LNCaP clone FGC (cell line): ENCODE measurements at regions not wholly inside any gene's neighbourhood (a gene's known extent, or its start where the extent isn't known, plus 50 kb on each side); places are given as distances from the start of the nearest gene placed in this dataset.
"Not testable (repeated sequence)": the region's sequence is repeated elsewhere in the genome, so short reads cannot be mapped to it uniquely, and the experiment has no call there.

Source experiments
- DNase-seq: peaks from one replicate; pipeline ENCODE4 v3.0.0-alpha.2; 2011; ENCODE audit warnings: low read depth
- H3K4me3 ChIP-seq: 2 replicates; pipeline ENCODE4 v1.5.1; 2011; ENCODE audit warnings: mild to moderate bottlenecking, low read depth, low read length, control low read depth

DNA sequence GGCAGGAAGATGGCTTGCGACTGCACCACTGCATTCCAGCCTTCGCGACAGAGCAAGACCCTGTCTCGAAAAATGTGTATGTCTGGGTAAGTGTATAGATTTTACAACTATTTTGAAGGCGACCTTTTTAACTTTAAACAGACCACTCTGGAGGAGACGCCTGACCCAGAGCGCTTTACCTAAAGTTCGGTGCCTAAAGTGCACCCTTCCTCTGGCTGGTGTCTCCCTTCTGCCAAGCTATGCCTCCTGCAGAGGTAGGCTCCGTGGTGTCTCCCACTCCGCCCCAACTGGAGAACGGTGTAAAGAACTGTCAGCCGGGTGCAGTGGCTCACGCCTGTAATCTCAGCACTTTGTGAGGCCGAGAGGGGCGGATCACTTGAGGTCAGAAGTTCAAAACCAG is 132.7 kb downstream of the POTEM start:
- H3K4me3 ChIP-seq, DNase-seq: not testable (repeated sequence)

DNA sequence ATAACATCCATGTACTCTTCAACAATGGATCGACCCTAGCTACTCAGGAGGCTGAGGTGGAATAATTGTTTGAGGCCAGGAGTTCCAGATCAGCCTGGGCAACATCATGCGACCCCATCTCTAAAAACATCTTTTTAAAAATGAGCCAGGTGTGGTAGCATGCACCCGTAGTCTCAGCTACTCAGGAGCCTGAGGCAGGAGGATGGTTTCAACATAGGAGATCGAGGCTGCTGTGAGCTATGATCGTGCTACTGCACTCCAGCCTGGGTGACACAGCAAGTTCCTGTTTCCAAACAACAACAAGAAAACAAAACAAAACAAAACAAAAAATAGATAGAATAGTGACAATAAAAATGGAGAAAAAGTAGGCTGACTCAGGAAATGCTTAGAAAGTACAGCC is 138.3 kb downstream of the POTEM start:
- H3K4me3 ChIP-seq, DNase-seq: not testable (repeated sequence)

DNA sequence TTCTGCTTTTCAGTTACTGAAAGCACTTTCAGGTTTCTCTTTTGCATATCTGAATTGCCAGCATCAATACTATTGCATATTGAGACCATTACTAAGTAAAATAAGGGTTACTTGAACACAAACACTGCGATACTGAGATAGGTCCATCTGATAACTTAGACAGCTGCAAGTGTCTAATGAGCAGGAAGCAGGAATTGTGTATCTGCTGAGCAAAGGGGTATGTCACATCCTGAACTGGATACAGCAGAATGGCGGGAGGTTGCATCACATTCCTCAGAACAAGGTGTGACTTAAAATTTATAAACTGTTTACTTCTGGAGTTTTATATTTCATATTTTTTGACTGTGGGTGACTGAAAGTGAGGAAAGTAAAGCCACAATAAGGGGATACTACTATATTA is 142.7 kb downstream of the POTEM start:
- not testable (repeated sequence) for H3K4me3 ChIP-seq, DNase-seq

DNA sequence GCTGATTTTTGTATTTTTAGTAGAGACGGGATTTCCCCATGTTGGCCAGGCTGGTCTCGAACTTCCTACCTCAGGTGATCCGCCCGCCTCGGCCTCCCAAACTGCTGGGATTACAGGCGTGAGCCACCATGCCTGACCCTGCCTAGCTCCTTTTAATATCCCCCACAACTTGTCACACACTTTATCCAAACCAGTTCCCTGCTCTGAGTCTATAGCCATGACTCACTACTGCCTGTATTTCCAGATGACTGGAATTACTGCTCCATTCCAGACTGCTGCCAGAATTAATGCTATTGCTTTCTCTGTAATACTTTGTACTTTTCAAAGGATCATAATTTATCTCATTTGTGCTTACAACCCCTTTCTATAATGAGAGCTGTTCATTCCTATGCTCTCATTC is 153.1 kb downstream of the POTEM start:
- not testable (repeated sequence) for H3K4me3 ChIP-seq, DNase-seq

DNA sequence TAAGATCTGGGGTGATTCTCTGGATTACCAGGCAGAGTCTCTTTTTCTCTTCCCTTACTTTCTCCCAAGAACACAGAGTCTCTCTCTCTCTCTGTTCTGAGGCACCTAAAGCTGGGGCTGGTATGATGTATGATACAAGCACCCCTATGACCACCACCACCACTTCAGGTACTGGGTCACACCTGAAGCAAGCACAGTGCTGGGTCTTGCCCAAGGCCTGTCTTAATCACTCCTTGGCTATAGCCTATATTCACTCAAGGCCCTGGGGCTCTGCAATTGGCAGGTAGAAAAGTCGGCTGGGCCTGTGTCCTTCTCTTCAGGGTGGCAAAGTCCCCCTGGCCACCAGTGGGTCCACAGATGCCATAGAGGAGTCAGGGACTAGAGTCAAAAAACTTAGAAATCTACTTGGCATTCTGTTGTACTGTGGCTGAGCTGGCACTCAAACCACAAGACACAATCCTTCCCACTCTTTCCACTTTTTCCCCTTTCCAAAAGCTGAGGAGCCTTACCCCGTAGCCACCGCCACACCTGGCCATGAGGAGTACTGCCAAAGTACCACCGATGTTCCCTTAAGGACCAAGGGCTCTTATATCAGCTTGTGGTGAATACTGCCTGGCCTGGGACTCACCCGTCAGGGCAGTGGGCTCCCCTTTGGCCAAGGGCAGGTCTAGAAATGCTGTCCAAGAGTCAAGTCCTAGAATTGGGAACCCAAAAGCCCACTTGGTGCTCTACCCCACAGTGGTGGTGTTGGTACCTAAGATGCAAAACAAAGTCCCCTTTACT is 159.2 kb downstream of the POTEM start:
- DNase-seq = not testable (repeated sequence)

DNA sequence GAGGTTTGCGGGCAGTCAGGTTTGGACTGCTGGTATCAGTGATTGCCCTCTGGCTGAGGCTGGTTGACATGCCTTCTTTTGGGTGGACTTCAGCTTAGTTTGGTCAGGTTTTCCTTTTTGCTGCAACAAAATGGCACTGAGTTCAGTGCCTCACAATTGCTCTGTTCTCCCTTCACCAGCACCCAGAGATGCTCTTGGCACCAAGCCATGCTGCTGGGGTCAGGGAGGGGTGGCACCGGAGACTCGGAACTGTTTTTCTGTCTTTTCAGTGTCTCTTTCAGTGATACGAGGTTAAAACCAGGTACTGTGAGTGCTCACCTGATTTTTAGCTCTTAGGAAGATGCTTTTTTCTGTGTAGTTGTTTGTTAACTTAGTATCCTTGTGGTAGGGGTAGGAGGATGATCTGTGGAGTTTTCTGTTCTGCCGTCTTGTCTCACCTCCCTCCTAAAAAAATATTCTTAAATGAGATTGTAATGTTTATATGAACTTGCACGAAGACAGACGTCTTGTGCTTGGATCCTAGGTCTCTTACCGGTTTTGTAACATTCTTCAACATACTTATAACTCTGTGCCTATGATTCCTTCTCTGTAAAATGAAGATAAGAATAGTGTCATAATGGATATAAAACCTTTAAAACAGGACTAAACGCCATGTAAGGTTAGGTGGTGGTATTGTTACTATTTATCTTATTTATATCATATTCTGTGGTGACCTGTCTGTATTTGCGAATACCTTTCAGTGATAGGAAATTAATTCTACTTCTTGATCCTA is 160.6 kb downstream of the POTEM start:
- DNase-seq, H3K4me3 ChIP-seq: not testable (repeated sequence)

More for the DNA sequence above, 159.2 kb downstream of the POTEM start:
- H3K4me3 ChIP-seq = not testable (repeated sequence)

DNA sequence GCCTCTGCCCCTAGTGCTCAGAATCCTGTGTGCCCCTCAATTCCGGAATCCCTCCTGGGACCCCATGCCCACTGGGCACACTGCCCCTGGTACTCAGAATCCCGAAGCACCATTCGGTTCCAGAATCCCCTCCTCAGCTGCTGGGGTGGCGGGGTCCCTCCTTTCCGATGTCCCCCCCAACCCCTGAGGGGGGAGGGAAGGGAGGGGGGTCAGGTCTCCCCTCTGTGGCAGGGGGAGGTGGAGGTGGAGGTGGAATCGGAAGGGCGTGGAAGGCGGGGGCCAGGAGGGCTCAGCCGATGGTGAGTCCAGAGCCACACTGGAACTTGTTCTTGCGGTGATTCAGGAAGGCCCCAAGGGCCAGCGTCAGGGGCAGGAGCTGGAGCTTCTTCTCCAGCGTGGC is 164.3 kb downstream of the POTEM start:
- not testable (repeated sequence) for DNase-seq, H3K4me3 ChIP-seq

DNA sequence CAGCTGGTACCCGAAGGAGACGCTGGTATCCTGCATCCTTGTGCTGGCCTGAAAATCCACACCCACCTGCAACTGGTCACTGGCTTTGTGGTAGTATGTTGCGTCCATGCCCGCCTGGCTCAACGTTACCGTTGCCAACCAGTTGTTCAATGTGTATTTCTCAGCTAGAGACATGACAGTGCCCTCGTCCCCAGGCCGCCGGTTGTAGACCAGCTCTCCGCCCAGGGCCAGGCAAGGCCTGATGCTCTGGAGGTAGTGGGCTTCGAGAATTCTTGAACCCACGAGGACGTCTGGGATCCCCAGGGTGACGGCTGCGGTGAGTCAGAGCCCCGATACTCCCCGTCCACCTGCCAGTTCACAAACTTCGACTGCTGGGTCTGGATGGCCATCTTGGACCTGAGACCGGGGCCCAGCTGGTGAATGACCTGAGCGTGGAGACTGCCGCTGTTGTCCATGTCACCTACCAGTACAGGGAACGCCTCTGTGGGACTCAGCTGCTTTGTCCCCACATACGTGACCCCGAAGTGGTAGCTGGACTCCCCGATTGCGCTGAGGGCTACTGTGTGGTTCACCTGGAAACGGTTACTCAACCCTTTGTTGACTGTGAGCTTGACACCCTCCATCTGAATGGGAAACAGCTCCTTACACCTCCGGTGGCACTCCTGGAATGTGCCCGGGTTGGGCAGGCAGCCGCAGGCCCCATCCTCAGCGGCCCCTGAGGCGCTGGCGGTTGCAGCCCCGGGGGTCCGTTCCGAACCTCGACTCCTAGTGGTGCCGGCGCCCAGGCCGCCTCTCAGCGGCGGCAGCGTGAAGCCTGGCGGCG is 165.0 kb downstream of the POTEM start:
- not testable (repeated sequence) for DNase-seq

DNA sequence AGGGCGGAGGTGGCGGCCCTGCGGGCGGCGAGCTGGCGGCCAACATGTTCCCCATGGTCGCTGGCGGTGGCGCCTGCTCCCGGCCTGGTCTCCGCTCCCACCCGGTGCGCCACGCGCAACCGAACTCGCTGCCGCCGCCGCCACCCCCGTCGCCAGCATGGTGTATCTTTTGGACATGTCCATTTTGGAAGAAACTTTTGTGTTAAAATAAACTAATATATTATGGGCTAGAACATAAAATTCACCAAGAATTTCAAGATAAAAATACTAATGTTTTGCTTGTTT is 165.5 kb downstream of the POTEM start:
- not testable (repeated sequence) for DNase-seq

More for the DNA sequence above, 165.0 kb downstream of the POTEM start:
- H3K4me3 ChIP-seq = not testable (repeated sequence)

DNA sequence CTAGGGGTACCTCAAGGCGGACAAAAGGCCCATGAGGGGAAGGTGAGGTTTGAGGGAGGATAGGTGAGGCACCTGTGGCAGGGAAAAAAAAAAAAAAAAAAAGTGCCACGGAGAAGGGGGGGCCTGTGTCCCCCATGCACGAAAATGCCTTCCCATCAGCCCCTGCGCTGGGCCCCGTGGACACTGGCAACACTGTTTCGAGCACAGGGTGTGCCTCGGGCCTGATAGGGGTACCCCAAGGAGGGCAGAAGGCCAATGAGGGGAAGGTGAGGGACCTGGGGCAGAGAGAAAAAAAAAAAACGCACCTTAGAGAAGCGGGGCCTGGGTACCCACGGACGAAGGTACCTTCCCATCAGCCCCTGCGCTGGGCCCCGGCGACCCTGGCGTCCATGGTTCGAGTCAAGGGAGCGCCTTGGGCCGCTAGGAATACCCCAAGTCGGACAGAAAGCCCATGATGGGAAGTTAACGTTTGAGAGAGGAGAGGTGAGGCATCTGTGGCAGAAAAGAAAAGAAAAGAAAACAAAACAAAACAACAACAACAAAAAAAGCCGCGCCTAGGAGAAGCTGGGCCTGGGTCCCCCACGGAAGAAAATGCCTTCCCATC is 190.0 kb downstream of the POTEM start:
- not testable (repeated sequence) for DNase-seq

More for the DNA sequence above, 165.5 kb downstream of the POTEM start:
- not testable (repeated sequence) for H3K4me3 ChIP-seq

DNA sequence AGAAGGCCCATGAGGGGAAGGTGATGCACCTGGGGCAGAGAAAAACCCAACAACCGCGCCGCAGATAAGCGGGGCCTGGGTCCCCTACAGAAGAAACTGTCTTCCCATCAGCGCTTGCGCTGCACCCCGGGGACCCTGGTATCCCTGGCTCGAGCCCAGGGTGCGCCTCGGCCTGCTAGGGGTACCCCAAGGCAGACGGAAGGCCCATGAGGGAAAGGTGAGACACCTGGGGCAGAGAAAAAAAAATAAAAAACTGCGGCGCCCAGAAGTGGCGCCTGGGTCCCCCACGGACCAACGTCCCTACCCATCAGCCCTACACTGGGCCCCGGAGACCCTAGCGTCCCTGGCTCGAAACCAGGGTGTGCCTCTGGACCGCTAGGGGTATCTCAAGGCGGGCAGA is 190.8 kb downstream of the POTEM start:
- DNase-seq, H3K4me3 ChIP-seq: not testable (repeated sequence)

More for the DNA sequence above, 190.0 kb downstream of the POTEM start:
- not testable (repeated sequence) for H3K4me3 ChIP-seq

DNA sequence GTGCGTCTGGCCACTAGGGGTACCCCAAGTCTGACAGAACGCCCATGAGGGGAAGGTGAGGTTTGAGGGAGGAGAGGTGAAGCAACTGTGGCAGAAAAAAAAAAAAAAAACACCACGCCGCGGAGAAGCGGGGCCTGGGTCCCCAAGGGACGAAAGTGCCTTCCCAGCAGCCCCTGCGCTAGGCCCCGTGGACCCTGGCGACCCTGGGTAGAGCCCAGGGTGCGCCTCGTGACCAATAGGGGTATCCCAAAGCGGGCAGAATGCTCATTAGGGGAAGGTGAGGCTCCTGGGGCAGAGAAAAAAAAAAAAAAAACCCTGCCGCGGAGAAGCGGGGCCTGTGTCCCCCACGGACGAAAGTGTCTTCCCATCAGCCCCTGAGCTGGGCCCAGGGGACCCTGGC is 191.4 kb downstream of the POTEM start:
- H3K4me3 ChIP-seq, DNase-seq: not testable (repeated sequence)

DNA sequence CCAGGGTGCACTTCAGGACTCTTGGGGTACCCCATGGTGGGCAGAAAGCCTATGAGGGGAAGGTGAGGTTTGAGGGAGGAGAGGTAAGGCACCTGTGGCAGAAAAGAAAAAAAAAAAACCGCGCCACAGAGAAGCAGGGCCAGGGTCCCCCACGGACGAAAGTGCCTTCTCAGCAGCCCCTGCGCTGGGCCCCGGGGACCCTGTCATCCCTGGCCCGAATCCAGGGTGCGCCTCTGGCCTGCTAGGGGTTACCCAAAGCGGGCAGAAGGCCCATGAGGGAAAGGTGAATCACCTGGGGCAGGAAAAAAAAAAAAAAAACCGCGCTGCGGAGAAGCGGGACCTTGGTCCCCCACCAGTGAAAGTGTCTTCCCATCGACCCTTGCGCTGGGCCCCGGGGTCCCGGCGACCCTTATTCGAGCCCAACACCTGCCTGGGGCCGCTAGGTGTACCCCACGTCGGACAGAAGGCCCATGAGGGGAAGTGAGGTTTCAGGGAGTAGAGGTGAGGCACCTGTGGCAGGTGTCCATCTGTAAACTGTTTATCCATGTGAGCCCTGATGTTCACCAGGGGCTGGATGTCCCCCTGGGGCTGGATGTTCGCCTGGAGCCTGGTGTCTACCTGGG is 191.9 kb downstream of the POTEM start:
- not testable (repeated sequence) for H3K4me3 ChIP-seq, DNase-seq

DNA sequence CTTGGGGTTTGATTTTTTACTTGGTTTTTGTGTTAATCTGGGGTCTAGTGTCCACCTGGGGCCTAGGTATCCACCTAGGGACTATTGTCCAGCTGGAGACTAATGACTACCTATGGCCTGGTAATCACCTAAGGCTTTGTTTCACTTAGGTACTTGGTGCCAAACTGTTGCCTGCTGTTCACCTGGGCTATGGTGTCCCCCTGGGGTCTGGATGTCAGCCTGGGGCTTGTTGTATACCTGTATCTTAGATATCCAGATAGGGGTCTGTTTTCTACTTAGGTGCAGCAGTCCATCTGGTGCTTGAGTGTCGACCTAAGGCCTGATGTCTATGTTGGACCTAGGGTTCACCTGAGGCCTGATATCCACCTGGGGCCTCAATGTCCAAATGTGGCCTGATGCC is 193.1 kb downstream of the POTEM start:
- not testable (repeated sequence) for H3K4me3 ChIP-seq, DNase-seq

DNA sequence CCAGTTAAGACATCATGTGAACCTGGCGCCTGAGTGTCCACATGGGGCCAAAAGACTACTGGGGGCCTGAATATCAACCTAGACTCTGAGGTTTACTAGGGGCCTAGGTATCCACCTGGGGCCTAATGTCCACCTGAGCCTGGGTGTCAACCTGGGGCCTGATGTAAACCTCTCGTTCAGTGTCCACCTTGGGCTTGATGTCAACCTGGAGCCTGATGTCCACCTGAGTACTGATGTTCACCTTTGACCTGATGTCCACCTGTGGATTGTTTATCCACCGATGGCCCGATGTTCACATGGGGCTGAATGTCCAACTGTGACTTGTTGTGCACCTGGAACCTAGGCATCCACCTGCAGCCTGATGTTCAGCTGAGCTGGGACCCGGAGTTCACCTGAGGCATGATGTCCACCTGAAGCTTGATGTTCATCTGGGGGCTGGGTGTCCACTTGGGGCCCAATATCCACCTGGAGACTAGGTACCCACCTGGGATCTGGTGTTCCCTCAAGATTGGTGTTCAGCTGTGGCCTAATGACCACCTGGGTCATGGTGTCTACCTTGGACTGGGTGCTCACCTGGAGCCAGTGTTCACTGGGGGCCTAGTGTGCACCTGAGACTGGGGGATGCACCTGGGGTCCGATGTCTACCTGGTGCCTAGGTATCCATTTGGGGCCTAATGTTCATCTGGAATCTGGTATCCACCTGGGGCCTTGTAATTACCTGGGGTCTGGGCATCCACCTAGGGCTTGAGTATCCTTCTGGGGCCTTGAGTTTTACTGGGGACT is 194.2 kb downstream of the POTEM start:
- H3K4me3 ChIP-seq, DNase-seq: not testable (repeated sequence)

DNA sequence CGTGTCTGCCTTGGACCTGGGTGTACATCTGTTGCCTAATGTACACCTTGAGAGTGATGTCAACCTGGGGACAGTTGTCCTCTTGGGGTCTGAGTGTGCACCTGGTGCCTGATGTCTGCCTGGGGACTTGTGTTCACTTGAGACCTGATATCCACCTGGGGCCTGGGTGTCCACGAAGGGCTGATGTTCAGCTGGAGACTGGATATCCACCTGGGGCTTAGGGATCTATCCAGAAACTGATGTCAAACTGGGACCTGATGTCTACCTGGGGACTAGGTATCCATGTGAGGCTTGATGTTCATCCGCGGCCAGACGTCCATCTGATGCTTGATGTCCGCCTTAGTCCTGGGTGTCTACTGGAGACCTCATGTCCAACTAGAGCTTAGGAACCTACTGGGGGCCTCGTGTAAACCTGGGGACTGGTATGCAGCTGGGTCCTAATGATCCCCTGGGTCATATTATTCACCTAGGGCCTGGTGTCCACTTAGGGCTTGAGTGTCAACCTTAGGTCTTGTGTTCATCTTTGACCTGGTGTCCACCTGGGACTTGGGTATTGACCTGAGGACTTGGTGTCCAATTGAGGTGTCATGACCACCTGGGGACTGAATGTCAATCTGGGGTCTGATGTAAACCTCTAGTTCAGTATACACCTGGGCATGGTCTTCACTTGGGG is 194.9 kb downstream of the POTEM start:
- H3K4me3 ChIP-seq, DNase-seq: not testable (repeated sequence)

DNA sequence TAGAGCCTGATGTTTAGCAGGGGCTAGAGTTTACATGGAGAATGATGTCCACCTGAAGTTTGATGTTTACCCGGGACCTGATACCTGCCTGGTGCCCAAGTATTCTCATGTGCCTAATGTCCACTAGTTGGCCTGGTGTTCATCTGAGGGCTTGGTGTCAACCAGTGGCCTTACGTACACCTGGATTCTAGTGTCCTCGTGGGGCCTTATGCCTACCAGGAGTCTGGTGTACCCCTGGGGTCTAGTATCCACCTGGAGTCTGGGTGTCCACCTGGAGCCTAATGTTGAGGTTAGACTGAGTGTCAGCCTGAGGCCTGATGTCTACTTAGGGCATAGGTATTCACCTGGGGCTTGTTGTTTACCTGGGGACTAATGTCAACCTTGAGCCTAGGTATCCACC is 195.7 kb downstream of the POTEM start:
- H3K4me3 ChIP-seq, DNase-seq: not testable (repeated sequence)

DNA sequence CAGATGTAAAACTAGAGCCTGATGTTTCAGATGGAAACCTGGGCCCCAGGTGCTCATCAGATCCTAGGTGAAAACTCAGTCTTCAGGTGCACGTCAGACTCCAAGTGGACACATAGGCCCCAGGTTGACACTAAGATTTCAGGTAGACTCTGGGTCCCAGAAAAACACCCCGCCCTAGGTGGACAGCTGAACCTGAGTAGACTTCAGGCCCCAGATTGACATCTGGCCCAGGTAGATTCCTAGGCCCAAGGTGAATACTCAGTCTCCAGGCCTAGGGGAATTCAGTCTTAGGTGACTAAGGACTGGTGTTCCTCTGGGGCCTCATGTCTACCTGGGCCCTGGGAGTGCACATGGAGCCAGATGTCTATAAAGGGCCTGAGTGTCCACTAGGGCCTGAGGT is 196.7 kb downstream of the POTEM start:
- not testable (repeated sequence) for DNase-seq, H3K4me3 ChIP-seq
